SK-N-SH treated with all-trans-retinoic acid at 6 μM for 48 hours (cell line): ENCODE measurements at regions not wholly inside any gene's neighbourhood (a gene's known extent, or its start where the extent isn't known, plus 50 kb on each side); places are given as distances from the start of the nearest gene placed in this dataset.

Experiments used
- BACH2 ChIP-seq: fragments of 250-450 bp; sonication (Bioruptor Pico); IDR thresholded peaks from 2 replicates; pipeline ENCODE4 v1.9.0; 2021; ENCODE audit warnings: mild to moderate bottlenecking, borderline replicate concordance
- ZFP3 ChIP-seq: fragments of 250-450 bp; sonication (Bioruptor Pico); IDR thresholded peaks from 2 replicates; pipeline ENCODE4 v1.5.0; 2020; ENCODE audit warnings: mild to moderate bottlenecking, moderate library complexity
- TF ChIP-seq, protein P1 (sequence below): fragments of 250-450 bp; sonication (Bioruptor Pico); IDR thresholded peaks from 2 replicates; pipeline ENCODE4 v1.8.0; 2020; ENCODE audit warnings: mild to moderate bottlenecking, moderate library complexity, borderline replicate concordance
- TF ChIP-seq, protein P2 (sequence below): fragments of 250-450 bp; sonication (Bioruptor Pico); IDR thresholded peaks from 2 replicates; pipeline ENCODE4 v1.5.1; 2020; ENCODE audit warnings: low read depth, mild to moderate bottlenecking, moderate library complexity

DNA sequence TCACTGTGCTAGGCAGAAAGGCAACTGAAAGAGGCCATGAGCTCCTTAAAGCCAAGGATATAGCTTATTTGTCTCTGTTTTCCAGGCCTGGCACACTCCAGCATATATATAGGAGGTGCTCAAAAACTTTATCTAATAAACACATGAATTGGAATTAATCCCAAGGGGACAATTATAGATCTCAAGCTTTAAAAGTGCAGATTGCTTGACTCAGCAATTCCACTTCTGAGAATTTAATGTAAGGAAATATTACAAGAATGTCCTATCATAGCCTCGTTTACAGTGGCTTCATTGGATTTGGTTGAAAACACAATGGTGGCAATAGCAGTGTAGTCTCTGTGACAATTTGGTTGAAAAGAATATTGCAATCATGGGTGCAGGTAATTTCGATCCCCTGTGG lies 267.3 kb downstream of the SHQ1 start:
- TF ChIP-seq BACH2 (CRISPR knock-in tag), result no peak
- TF ChIP-seq, protein P1, sequence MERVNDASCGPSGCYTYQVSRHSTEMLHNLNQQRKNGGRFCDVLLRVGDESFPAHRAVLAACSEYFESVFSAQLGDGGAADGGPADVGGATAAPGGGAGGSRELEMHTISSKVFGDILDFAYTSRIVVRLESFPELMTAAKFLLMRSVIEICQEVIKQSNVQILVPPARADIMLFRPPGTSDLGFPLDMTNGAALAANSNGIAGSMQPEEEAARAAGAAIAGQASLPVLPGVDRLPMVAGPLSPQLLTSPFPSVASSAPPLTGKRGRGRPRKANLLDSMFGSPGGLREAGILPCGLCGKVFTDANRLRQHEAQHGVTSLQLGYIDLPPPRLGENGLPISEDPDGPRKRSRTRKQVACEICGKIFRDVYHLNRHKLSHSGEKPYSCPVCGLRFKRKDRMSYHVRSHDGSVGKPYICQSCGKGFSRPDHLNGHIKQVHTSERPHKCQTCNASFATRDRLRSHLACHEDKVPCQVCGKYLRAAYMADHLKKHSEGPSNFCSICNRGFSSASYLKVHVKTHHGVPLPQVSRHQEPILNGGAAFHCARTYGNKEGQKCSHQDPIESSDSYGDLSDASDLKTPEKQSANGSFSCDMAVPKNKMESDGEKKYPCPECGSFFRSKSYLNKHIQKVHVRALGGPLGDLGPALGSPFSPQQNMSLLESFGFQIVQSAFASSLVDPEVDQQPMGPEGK (CRISPR knock-in tag), result no peak
- TF ChIP-seq, protein P2, sequence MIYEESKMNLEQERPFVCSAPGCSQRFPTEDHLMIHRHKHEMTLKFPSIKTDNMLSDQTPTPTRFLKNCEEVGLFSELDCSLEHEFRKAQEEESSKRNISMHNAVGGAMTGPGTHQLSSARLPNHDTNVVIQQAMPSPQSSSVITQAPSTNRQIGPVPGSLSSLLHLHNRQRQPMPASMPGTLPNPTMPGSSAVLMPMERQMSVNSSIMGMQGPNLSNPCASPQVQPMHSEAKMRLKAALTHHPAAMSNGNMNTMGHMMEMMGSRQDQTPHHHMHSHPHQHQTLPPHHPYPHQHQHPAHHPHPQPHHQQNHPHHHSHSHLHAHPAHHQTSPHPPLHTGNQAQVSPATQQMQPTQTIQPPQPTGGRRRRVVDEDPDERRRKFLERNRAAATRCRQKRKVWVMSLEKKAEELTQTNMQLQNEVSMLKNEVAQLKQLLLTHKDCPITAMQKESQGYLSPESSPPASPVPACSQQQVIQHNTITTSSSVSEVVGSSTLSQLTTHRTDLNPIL (CRISPR knock-in tag), result no peak
- TF ChIP-seq ZFP3 (CRISPR knock-in tag), result no peak
